HEK293 (cell line): ENCODE measurements at regions not wholly inside any gene's neighbourhood (a gene's known extent, or its start where the extent isn't known, plus 50 kb on each side); places are given as distances from the start of the nearest gene placed in this dataset.

Experiments
- CTCF ChIA-PET: fragments of 350-600 bp; formaldehyde crosslinking; extraction: SDS; loops from one replicate; lab custom pipeline; 2021; ENCODE audit warnings: antibody characterized with exemption; lab: Yijun Ruan, JAX
- POLR2A ChIA-PET: fragments of 300-600 bp; formaldehyde crosslinking; extraction: SDS; loops from one replicate; lab custom pipeline; 2020; ENCODE audit warnings: antibody characterized with exemption, inconsistent platforms; lab: Yijun Ruan, JAX
- H3K27ac ChIP-seq: fragments of 200-500 bp; sonication (Bioruptor generic); 2 replicates; pipeline ENCODE4 v1.5.1; 2014; ENCODE audit warnings: low read depth, low read length, control low read depth, inconsistent platforms; ENCODE audit errors: extremely low read depth
- H3K36me3 ChIP-seq, 2 experiments: fragments of 200-500 bp in 1 of 2; sonication (Bioruptor generic) in 1 of 2; 1 replicate in 1 of 2; 2 replicates in 1 of 2; pipeline ENCODE4 v1.5.1; 2014 to 2017; ENCODE audit warnings: inconsistent platforms in 2 of 2, low read length in 2 of 2; ENCODE audit not compliant: control insufficient read depth in 2 of 2, insufficient read depth in 1 of 2
- H3K4me1 ChIP-seq: fragments of 200-500 bp; sonication (Bioruptor generic); 2 replicates; pipeline ENCODE4 v1.5.1; 2014; ENCODE audit warnings: mild to moderate bottlenecking, low read length, inconsistent platforms; ENCODE audit not compliant: control insufficient read depth, insufficient read depth
- H3K4me3 ChIP-seq: 2 replicates; pipeline ENCODE4 v1.5.1; 2011; ENCODE audit warnings: low read depth, mild to moderate bottlenecking, control low read depth, low read length, moderate library complexity
- H3K9me3 ChIP-seq: fragments of 200-500 bp; sonication (Bioruptor generic); 2 replicates; pipeline ENCODE4 v1.5.1; 2014; ENCODE audit warnings: low read depth, low read length, inconsistent platforms; ENCODE audit not compliant: control insufficient read depth, insufficient read depth
- INSM2 ChIP-seq: fragments of 450-650 bp; formaldehyde crosslinking; IDR thresholded peaks from 2 replicates; pipeline ENCODE4 v1.5.1; 2016; ENCODE audit warnings: missing biosample characterization, missing genetic modification characterization
- ZBTB44 ChIP-seq: fragments of 450-650 bp; IDR thresholded peaks from 2 replicates; pipeline ENCODE4 v1.5.1; 2018; ENCODE audit warnings: missing biosample characterization, mild to moderate bottlenecking, missing genetic modification characterization
- ZBTB7A ChIP-seq: fragments of 450-650 bp; formaldehyde crosslinking; IDR thresholded peaks from 2 replicates; pipeline ENCODE4 v1.5.1; 2016; ENCODE audit warnings: low read depth, missing biosample characterization, missing genetic modification characterization
- ZNF10 ChIP-seq: fragments of 450-650 bp; formaldehyde crosslinking; IDR thresholded peaks from 2 replicates; pipeline ENCODE4 v1.5.1; 2017; ENCODE audit warnings: missing biosample characterization, missing genetic modification characterization
- ZNF174 ChIP-seq: fragments of 450-650 bp; formaldehyde crosslinking; IDR thresholded peaks from 2 replicates; pipeline ENCODE4 v1.5.0; 2017; ENCODE audit warnings: missing biosample characterization, mild to moderate bottlenecking, missing genetic modification characterization
- ZNF24 ChIP-seq: fragments of 450-650 bp; formaldehyde crosslinking; IDR thresholded peaks from 2 replicates; pipeline ENCODE4 v1.5.1; 2016; ENCODE audit warnings: missing biosample characterization, missing genetic modification characterization
- ZNF433 ChIP-seq: fragments of 450-650 bp; formaldehyde crosslinking; IDR thresholded peaks from 2 replicates; pipeline ENCODE4 v1.5.1; 2016; ENCODE audit warnings: missing biosample characterization, missing genetic modification characterization, low read depth
- ZNF513 ChIP-seq: fragments of 450-650 bp; IDR thresholded peaks from 2 replicates; pipeline ENCODE4 v1.5.1; 2018; ENCODE audit warnings: missing biosample characterization, missing genetic modification characterization
- ZNF521 ChIP-seq: fragments of 450-650 bp; formaldehyde crosslinking; IDR thresholded peaks from 2 replicates; pipeline ENCODE4 v1.5.1; 2017; ENCODE audit warnings: missing biosample characterization, mild to moderate bottlenecking, missing genetic modification characterization
- ZNF548 ChIP-seq: fragments of 450-650 bp; formaldehyde crosslinking; IDR thresholded peaks from 2 replicates; pipeline ENCODE4 v1.5.1; 2016; ENCODE audit warnings: missing biosample characterization, missing genetic modification characterization
- ZNF624 ChIP-seq: fragments of 450-650 bp; formaldehyde crosslinking; IDR thresholded peaks from 2 replicates; pipeline ENCODE4 v1.5.1; 2017; ENCODE audit warnings: missing biosample characterization, missing genetic modification characterization
- ZNF701 ChIP-seq: fragments of 450-650 bp; formaldehyde crosslinking; IDR thresholded peaks from 2 replicates; pipeline ENCODE4 v1.5.1; 2016; ENCODE audit warnings: missing biosample characterization, missing genetic modification characterization
- ZNF776 ChIP-seq: fragments of 450-650 bp; formaldehyde crosslinking; IDR thresholded peaks from 2 replicates; pipeline ENCODE4 v1.5.0; 2017; ENCODE audit warnings: missing biosample characterization, missing genetic modification characterization, borderline replicate concordance
- ZSCAN23 ChIP-seq: fragments of 450-650 bp; formaldehyde crosslinking; IDR thresholded peaks from 2 replicates; pipeline ENCODE4 v1.5.1; 2016; ENCODE audit warnings: missing biosample characterization, missing genetic modification characterization
- ZSCAN30 ChIP-seq: fragments of 450-650 bp; IDR thresholded peaks from 2 replicates; pipeline ENCODE4 v1.5.1; 2018; ENCODE audit warnings: missing biosample characterization, mild to moderate bottlenecking, missing genetic modification characterization, moderate library complexity
- TF ChIP-seq, protein P1 (sequence below): fragments of 450-650 bp; formaldehyde crosslinking; IDR thresholded peaks from 2 replicates; pipeline ENCODE4 v1.5.1; 2016; ENCODE audit warnings: missing biosample characterization, missing genetic modification characterization, borderline replicate concordance
- TF ChIP-seq, protein P2 (sequence below): fragments of 450-650 bp; formaldehyde crosslinking; IDR thresholded peaks from 2 replicates; pipeline ENCODE4 v1.5.1; 2016; ENCODE audit warnings: missing biosample characterization, missing genetic modification characterization

- TF ChIP-seq, protein P1, sequence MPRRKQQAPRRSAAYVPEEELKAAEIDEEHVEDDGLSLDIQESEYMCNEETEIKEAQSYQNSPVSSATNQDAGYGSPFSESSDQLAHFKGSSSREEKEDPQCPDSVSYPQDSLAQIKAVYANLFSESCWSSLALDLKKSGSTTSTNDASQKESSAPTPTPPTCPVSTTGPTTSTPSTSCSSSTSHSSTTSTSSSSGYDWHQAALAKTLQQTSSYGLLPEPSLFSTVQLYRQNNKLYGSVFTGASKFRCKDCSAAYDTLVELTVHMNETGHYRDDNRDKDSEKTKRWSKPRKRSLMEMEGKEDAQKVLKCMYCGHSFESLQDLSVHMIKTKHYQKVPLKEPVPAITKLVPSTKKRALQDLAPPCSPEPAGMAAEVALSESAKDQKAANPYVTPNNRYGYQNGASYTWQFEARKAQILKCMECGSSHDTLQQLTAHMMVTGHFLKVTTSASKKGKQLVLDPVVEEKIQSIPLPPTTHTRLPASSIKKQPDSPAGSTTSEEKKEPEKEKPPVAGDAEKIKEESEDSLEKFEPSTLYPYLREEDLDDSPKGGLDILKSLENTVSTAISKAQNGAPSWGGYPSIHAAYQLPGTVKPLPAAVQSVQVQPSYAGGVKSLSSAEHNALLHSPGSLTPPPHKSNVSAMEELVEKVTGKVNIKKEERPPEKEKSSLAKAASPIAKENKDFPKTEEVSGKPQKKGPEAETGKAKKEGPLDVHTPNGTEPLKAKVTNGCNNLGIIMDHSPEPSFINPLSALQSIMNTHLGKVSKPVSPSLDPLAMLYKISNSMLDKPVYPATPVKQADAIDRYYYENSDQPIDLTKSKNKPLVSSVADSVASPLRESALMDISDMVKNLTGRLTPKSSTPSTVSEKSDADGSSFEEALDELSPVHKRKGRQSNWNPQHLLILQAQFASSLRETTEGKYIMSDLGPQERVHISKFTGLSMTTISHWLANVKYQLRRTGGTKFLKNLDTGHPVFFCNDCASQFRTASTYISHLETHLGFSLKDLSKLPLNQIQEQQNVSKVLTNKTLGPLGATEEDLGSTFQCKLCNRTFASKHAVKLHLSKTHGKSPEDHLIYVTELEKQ (tag by site-specific recombination): no peak
These were observed 138.1 kb upstream of the ANO3 start (continued) for GRCh38 chr11:26193694-26194365.

DNA sequence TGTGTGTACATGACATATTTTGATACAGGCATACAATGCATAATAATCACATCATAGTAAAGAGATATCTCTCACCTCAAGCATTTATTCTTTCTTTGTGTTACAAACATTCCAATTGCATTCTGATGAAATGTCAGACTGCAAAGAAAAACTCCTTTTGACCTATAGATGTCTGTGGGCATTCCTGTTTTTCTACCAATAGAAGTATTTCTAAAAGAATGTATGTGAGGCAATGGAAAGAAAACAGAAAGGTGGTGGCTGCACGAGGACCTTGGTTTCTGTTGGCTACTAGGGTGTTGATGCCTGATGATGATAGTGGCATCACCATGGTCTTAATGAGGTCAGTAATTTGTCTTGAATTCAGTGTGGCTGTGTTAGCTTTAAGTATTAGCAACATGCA is 137.0 kb upstream of the ANO3 start:
- no peaks in the 10 kb centered on the region for H3K9me3 ChIP-seq
- CTCF ChIA-PET: no interaction called here
- POLR2A ChIA-PET: no interaction called here

GRCh38 chr11:26198532-26199096 is 133.3 kb upstream of the ANO3 start:
- ChIA-PET CTCF (no interaction called here), POLR2A (no interaction called here)
- H3K36me3 ChIP-seq: no peaks in the 10 kb centered on the region
- TF ChIP-seq ZSCAN30 (no peak), ZNF513 (no peak), ZNF24 (tag by site-specific recombination) (no peak), ZNF10 (tag by site-specific recombination) (no peak), INSM2 (tag by site-specific recombination) (no peak), ZNF433 (tag by site-specific recombination) (no peak), ZNF776 (tag by site-specific recombination) (no peak), ZBTB44 (tag by site-specific recombination) (no peak), ZNF521 (tag by site-specific recombination) (no peak), ZNF548 (tag by site-specific recombination) (no peak), ZSCAN23 (no peak)
- TF ChIP-seq, protein P2, sequence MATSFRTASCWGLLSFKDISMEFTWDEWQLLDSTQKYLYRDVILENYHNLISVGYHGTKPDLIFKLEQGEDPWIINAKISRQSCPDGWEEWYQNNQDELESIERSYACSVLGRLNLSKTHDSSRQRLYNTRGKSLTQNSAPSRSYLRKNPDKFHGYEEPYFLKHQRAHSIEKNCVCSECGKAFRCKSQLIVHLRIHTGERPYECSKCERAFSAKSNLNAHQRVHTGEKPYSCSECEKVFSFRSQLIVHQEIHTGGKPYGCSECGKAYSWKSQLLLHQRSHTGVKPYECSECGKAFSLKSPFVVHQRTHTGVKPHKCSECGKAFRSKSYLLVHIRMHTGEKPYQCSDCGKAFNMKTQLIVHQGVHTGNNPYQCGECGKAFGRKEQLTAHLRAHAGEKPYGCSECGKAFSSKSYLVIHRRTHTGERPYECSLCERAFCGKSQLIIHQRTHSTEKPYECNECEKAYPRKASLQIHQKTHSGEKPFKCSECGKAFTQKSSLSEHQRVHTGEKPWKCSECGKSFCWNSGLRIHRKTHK: no peak
- no peak overlapping the region for H3K27ac ChIP-seq
- H3K4me3 ChIP-seq: no peak overlapping the region
- no peaks in the 10 kb centered on the region for H3K9me3 ChIP-seq
- H3K4me1 ChIP-seq: no peaks in the 10 kb centered on the region

More for the DNA sequence above, 137.0 kb upstream of the ANO3 start:
- no peak overlapping the region for H3K27ac ChIP-seq
- TF ChIP-seq ZNF701 (tag by site-specific recombination) (no peak), ZNF624 (tag by site-specific recombination) (no peak), ZBTB7A (no peak), ZNF174 (tag by site-specific recombination) (no peak)
- TF ChIP-seq, all 188 proteins: peak for 0
- Histone ChIP-seq H3K4me3 (no peak overlapping the region), H3K36me3 (no peaks in the 10 kb centered on the region), H3K4me1 (no peaks in the 10 kb centered on the region)
